ENCODE measurements at regions not wholly inside any gene's neighbourhood (a gene's known extent, or its start where the extent isn't known, plus 50 kb on each side); places are given as distances from the start of the nearest gene placed in this dataset.

- no peak for TF ChIP-seq POLR2A (IDR thresholded peaks at IDR 0.05)
- TF ChIP-seq CTCF (IDR thresholded peaks at IDR 0.05) = no peak
- TF ChIP-seq POLR2AphosphoS5 (IDR thresholded peaks at IDR 0.05) = no peak
These were observed 498.3 kb upstream of the EEF2KMT start for GRCh38 chr16:5595849-5596248.

Measured in transverse colon (tissue), 4 donors.